ENCODE measurements at regions not wholly inside any gene's neighbourhood (a gene's known extent, or its start where the extent isn't known, plus 50 kb on each side); places are given as distances from the start of the nearest gene placed in this dataset.

- TF ChIP-seq POLR2A (IDR thresholded peaks at IDR 0.05): no peak
- H3K9me3 ChIP-seq: peaks cover 0 to 2% (median 0%) of the 10 kb centered on the region in 12 donors
- DNase-seq (no peak), ATAC-seq (no peak)
- no peak overlapping the region for H3K4me3 ChIP-seq
- WGBS, 4 donors: 80 to 94% (median 83%) methylated on average over 2 of the region's 2 CpGs
- H3K36me3 ChIP-seq: no peaks in the 10 kb centered on the region
- intact Hi-C loops (cut with DNase I): loop anchor here in 1 of 10 donors (10.0 kb wide), 1 partner anchor 445 kb away; no protein-coding TSS in a partner anchor
- H3K27ac ChIP-seq: no peak overlapping the region
- no peaks in the 10 kb centered on the region for H3K4me1 ChIP-seq
- H3K27me3 ChIP-seq: no peaks in the 10 kb centered on the region
Observed at GRCh38 chr18:60099709-60100108, 199.9 kb downstream of the PMAIP1 start.

GRCh38 chr18:60096428-60096827 lies 196.6 kb downstream of the PMAIP1 start:
- H3K27me3 ChIP-seq: no peaks in the 10 kb centered on the region
- 42 to 63% (median 54%) methylated on average over 1 of the region's 1 CpG for WGBS, 4 donors
- no peaks in the 10 kb centered on the region for H3K36me3 ChIP-seq
- no peak for DNase-seq
- intact Hi-C loops (cut with DNase I): loop anchor here in 1 of 10 donors (10.0 kb wide), 1 partner anchor 448 kb away; no protein-coding TSS in a partner anchor
- no peak overlapping the region for H3K27ac ChIP-seq
- H3K4me3 ChIP-seq: no peak overlapping the region
- no peak for ATAC-seq
- peaks cover 0 to 11% (median 0%) of the 10 kb centered on the region in 12 donors for H3K9me3 ChIP-seq
- no peaks in the 10 kb centered on the region for H3K4me1 ChIP-seq
- TF ChIP-seq CTCF (IDR thresholded peaks at IDR 0.05) (no peak), POLR2A (IDR thresholded peaks at IDR 0.05) (no peak)

GRCh38 chr18:60092073-60092472 lies 192.3 kb downstream of the PMAIP1 start:
- TF ChIP-seq CTCF (IDR thresholded peaks at IDR 0.05): no peak
- no peak for TF ChIP-seq POLR2A (IDR thresholded peaks at IDR 0.05)
- Histone ChIP-seq H3K4me1 (no peaks in the 10 kb centered on the region), H3K36me3 (no peaks in the 10 kb centered on the region), H3K4me3 (no peak overlapping the region), H3K27me3 (no peaks in the 10 kb centered on the region), H3K27ac (no peak overlapping the region), H3K9me3 (peaks cover 0 to 9% (median 0%) of the 10 kb centered on the region in 12 donors)
- DNase-seq (no peak), ATAC-seq (no peak)
- intact Hi-C loops (cut with DNase I): loop anchor here in 1 of 10 donors (10.0 kb wide), 1 partner anchor 453 kb away; no protein-coding TSS in a partner anchor

GRCh38 chr18:60090170-60090569 lies 190.4 kb downstream of the PMAIP1 start:
- H3K27me3 ChIP-seq: no peaks in the 10 kb centered on the region
- intact Hi-C loops (cut with DNase I): loop anchor here in 1 of 10 donors (10.0 kb wide), 1 partner anchor 455 kb away; no protein-coding TSS in a partner anchor
- no peak for DNase-seq
- no peak overlapping the region for H3K4me3 ChIP-seq
- H3K36me3 ChIP-seq: no peaks in the 10 kb centered on the region
- no peaks in the 10 kb centered on the region for H3K4me1 ChIP-seq
- 19 to 26% (median 22%) methylated on average over 7 of the region's 7 CpGs for WGBS, 4 donors
- no peak overlapping the region for H3K27ac ChIP-seq
- TF ChIP-seq POLR2A (IDR thresholded peaks at IDR 0.05) (no peak), CTCF (IDR thresholded peaks at IDR 0.05) (peak in 3 of 12 donors; percentile 9 to 23 (median 20))
- H3K9me3 ChIP-seq: peaks cover 0 to 9% (median 0%) of the 10 kb centered on the region in 12 donors
- ATAC-seq: no peak

- intact Hi-C loops (cut with DNase I): loop anchor here in 1 of 10 donors (10.0 kb wide), 1 partner anchor 462 kb away; no protein-coding TSS in a partner anchor
- H3K4me1 ChIP-seq: no peaks in the 10 kb centered on the region
- no peak for DNase-seq
- no peak for TF ChIP-seq POLR2A (IDR thresholded peaks at IDR 0.05)
- TF ChIP-seq CTCF (IDR thresholded peaks at IDR 0.05): no peak
- H3K27ac ChIP-seq: no peak overlapping the region
- H3K27me3 ChIP-seq: no peaks in the 10 kb centered on the region
- 46 to 77% (median 57%) methylated on average over 1 of the region's 1 CpG for WGBS, 4 donors
- H3K36me3 ChIP-seq: no peaks in the 10 kb centered on the region
- no peak for ATAC-seq
- H3K4me3 ChIP-seq: no peak overlapping the region
- H3K9me3 ChIP-seq: peaks cover 0 to 7% (median 0%) of the 10 kb centered on the region in 12 donors
Observed at GRCh38 chr18:60082790-60083189, 183.0 kb downstream of the PMAIP1 start.

Data from heart left ventricle (tissue), 16 donors.